Erythroblast (primary cell): ENCODE measurements at regions not wholly inside any gene's neighbourhood (a gene's known extent, or its start where the extent isn't known, plus 50 kb on each side); places are given as distances from the start of the nearest gene placed in this dataset.

Experiments
- GATA1 ChIP-seq: IDR thresholded peaks from 2 replicates; pipeline ENCODE4 v1.6.1; 2011; ENCODE audit warnings: low read depth, mild to moderate bottlenecking, control low read depth, low read length, moderate library complexity
- POLR2A ChIP-seq: IDR thresholded peaks from 2 replicates; pipeline ENCODE4 v1.6.1; 2011; ENCODE audit warnings: mild to moderate bottlenecking, low read length

- TF ChIP-seq POLR2A = no peak
- no peak for TF ChIP-seq GATA1
These were observed 220.8 kb upstream of the UBE2E3 start for GRCh38 chr2:180759631-180760030.
